ENCODE measurements at regions not wholly inside any gene's neighbourhood (a gene's known extent, or its start where the extent isn't known, plus 50 kb on each side); places are given as distances from the start of the nearest gene placed in this dataset.
A peak's percentile ranks its signal among the peaks of the same experiment; 100 is the strongest.

DNA sequence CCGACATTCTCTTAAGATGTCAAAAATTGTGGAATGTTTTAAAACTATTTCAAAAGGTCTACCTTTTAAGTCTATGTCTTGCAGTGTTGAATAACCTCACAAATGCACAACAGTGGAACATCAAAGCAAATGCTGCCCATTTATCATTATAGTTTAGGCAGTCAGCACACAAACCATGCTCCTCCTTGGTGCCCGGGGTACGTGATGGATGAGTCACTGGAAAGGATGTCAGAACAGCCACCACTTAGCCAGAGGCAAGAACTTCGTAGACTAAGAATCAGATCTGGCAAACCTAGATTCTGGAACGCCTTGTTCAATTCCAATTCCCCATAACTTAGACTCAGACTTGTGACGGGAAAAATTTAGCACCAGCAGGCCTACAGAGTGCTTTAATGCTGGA, 343.6 kb downstream of the FGF9 start:
- no peak for DNase-seq

DNA sequence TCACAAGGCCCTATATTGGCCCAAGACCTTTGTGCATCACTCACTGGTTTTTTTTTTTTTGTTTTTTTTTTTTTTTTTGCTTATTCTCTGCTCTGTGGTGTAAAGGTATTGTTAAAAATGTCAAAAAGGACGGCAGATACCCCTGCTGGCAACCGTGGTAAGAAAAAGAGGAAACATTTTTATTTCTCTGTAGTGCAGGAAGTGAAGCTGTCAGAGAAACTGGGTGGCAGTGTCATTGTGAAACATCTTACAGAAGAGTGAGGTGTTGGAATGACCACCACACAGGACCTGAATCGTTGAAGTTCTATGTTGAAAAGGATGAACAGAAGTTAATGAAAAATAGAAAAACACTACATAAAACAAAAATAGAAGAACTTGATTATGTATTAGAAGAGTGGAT, 346.4 kb downstream of the FGF9 start:
- DNase-seq: no peak

DNA sequence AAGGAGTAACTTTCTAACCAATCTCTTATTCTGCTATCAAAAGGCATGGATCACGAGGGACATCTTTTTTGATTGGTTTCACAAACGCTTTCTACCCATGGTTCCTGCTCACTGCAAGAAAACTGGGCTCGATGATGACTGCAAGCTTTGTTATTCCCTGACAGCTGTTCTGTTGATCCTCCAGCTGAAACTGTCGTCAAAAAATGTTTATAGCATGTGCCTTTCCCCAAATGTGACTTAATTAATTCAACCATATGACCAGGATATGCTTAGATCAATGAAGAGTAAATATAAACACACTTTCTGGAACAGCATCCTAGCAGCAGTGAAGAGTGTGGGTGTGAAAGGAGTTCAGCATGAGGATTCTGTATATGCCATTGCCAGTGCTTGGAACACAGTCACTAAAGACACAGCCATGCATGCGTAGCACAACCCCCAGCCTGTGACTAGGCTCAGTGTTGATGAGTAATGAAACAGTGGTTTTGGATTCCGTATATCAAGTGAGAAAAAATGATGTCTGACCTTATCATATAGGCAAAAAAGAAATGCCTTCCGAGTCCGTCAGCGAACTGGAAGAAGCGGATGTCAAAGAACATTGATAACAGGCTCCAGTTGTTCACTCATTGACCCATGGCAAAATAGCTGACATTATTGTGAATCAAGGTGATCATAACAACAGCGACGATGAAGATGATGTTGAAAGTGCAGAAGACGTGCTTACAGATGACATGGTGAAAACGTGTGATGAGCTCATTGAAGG, 347.4 kb downstream of the FGF9 start:
- DNase-seq: no peak

DNA sequence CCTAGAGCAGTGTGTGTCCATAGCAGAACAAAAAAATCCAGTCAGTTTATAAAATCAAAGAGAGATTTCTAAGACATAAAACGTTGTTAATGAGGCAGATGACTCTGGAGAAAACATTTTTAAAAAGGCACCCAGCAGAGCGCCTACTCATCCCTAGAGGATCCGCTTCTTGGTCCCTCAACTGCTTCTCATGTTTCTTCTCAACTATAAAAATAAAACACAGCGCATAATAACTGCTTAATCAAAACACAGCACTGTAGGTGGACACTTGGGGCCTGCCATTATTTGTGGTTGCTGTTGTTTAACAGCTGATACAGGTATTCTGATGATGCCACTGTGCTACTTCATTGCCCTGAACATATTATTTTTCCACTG, 347.9 kb downstream of the FGF9 start:
- no peak for DNase-seq

DNA sequence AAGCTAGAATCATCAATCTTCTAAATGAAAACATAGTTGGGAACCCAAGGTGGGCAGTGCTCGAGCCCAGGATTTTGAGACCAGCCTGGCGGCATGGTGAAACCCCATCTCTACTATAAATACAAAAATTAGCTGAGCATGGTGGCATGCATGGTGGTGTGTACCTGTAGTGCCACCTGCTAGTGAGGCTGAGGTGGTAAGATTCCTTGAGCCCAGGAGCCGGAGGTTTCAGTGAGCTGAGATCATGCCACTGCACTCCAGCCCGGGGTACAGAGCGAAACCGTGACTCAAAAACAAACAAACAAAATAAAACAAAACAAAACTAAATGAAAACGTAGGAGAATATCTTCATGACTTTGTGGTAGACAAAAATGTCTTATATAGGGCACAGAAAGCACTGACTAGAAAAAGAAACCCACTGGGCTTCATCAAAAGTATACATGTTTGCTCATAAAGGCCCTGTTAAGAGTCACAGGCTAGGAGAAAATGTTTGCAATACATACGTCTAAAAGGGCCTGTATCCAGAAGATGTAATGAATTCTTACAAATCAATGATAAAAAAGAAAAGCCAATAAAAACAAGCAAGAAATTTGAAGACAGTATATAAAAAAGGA, 353.6 kb downstream of the FGF9 start:
- DNase-seq: no peak

DNA sequence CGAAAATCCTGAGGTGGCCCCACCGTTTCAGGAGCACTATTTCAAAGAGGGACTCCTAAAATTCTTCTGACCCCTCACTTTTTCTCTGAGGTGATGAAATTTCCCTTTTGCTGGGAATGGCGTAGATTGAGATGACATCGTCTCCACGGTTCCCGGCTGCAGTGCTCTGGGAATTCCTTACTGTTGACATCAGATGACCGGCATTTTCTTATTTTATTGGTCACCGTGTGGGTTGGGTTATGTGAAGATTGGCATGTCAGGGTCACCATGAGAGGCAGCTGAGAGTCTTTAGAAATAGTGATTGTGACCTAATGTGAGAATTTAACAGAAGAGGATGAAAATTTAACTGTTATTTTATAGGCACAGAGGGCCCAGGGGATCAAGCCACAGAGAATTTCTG, 356.7 kb downstream of the FGF9 start:
- no peak for DNase-seq

DNA sequence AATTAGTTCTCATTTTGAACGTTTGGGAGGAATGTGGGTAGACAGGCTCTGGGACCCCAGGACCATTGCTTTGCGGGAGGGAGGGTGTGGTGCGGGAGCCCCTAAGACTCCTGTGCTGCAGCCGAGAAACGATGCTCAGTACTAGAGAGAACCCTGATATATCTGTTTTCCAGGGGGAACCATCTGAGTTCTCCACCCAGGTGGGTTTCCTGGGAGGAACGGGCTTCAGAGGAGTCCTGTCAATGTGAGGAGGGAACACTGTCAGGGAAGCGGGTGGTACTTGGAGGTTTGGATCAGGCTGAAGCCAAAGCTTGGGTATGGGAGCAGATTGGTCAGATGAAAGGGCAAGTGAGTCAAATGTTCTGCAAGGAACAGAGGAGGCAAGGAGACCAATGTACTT, 358.0 kb downstream of the FGF9 start:
- DNase-seq: no peak

DNA sequence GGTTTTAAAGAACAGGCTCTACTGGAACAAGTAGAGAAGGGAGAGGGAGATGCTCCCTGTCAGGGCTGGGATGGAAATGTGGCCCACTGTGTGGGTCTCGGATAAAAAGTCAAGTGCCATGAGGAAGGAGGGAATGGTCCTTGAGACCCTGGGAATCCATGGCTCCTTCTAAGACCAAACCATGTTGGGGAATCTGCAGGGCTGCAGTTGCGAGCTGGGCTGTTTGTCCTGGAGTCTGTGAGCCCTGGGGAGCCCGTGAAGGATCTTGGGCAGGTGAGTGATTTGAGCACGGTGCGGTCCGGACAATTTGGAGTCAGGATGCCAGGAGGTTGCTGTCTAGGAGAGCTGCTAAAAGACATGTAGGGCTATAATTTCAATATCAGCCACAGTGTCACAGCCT, 359.4 kb downstream of the FGF9 start:
- DNase-seq: no peak

DNA sequence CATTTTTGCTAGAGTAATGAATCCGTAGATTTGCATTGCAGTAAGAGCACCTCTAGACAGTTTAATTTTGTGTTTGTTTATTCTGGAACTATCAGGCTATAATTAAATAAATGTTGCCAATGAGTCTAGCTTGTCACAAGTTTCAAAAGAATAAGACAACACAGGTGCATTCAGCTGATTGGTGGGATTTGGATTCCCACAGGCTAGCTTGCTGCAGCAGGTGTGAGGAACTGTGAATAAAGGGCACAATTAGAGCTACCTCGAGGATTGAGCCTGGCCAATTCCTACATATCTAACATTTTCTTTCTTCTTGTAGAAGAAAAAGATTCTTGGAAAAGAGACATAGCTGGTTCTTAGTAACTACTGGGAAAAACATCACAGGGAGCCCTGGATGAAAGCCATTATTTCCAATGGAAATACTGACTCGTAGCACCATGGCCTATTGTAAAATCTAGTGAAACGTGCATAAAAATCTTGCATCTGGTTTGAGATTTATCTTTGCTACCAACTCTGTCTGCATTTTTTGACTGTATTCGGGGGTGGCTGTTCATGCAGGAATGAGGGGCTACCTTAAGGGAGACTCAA, 360.9 kb downstream of the FGF9 start:
- DNase-seq: peak; percentile 69

DNA sequence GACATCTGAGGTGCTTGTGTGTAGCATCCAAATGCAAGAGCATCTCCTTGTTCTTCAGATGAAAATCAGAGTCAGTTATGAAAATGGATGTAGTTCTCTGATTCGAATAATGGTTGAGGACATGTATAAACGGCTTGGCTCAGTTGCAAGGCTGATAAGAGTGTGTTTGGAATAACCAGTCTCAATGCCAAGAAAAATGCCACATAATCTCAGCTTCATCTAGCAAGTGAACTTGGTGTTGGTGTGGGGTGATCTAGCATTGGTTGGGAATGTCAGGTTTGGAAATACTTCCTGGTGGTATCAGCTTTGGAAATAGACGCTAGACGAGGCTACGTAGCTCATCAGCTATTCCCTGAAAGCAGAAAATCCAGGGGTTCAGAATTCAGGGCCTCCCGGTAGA, 362.0 kb downstream of the FGF9 start:
- DNase-seq: no peak

DNA sequence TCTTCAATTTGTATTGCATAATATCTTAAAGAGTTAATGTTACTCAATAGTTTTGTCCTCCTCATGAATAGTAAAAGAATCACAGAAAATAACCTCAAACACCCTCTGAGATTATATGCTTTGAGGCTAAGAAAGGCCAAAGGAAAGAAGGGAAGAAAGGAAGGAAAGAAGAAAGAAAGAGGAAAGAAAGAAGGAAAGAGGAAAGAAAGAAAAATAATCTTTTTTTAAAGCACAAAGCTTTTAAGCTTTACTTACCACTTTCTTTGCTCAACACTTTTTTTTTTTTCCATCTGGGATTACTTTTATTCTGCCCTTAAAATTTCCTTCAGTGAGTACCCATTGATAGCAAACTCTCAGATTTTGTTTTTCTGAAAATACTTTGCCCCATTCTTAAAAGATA, 369.1 kb downstream of the FGF9 start:
- DNase-seq: no peak

DNA sequence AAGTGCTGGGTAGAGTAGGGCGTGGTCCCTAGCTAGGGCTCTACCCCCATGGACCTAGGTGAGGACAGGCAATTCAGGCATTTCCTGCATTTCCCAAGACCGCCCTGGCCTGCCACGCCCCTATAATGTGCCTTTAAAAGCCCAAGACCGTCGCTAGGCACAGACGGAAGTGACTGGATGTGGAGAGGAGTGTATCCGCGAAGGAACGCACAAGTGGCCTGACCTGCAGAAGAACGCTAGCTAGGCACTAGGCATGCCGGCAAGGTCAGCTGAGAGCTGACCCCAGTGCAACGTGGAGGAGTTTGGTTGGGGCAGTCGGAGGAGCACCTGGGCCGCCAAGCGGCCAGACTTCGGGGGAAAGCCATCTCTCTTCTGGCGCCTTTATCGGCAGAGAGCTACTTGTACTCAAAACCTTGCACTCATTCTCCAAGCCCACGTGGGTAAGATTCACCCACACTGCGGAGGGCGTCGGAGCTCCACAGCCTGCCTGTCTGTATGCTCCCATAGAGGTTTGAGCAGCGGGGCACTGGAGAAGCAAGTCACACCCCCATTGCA, 370.0 kb downstream of the FGF9 start:
- DNase-seq: no peak

DNA sequence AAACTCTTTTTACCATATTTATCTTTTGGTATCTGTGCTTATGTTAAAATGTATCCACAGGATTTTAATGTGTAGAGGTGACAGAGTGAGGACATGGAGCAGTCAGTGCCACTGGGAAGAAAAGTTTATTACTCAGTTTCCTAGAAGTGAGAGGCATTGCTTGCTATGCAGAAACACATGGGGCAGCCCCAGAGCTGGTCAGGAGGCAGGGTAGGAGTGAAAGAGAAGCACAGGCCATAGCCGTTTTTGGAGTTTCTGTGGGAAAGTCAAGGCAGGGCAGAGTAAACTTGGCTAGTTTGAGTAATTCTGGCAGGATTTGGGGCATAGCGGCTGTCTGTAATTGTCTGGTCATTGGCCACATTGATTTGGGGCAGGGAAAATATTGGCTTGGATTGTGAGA, 370.9 kb downstream of the FGF9 start:
- DNase-seq: no peak

DNA sequence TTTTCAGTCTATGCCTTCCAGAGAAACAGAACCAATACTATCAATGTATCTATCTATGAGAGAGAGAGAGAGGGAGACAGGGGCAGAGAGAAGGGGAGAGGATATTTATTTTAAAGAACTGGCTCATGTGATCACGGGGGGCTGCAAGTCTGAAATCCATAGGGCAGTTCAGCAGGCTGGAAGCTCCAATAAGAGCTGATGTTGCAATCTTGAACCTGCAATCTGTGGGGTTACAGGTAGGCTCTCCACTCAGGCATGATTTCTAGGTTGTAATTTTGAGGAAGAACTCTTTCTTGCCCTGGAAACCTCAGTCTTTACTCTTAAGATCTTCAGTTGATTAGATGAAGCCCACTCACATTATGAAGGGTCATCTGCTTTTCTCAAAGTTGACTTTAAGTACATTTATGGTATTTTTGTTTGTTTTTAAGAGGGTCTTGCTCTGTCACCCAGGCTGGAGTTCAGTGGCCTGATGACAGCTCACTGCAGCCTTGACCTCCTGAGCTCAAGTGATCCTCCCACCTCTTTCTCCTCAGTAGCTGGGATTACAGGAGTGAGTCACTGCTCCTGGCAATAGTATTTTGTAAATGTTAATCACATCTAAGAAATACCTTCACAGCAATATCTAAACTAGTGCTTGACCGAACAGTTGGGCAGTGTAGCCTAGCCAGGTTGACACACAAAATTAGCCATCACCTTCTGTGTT, 376.4 kb downstream of the FGF9 start:
- no peak for DNase-seq

DNA sequence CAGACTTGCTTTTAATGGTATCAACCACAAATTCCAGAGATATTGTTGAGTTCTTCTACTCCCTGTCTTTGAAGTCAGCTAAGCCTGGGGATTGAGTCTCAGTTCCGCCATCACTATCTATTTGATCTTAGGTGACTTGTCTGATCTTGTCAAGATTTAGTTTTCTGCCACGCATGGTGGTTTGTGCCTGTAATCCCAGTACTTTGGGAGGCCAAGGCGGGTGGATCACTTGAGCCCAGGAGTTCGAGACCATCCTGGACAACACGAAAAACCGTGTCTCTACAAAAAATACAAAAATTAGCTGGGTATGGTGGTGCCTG, 376.9 kb downstream of the FGF9 start:
- no peak for DNase-seq

DNA sequence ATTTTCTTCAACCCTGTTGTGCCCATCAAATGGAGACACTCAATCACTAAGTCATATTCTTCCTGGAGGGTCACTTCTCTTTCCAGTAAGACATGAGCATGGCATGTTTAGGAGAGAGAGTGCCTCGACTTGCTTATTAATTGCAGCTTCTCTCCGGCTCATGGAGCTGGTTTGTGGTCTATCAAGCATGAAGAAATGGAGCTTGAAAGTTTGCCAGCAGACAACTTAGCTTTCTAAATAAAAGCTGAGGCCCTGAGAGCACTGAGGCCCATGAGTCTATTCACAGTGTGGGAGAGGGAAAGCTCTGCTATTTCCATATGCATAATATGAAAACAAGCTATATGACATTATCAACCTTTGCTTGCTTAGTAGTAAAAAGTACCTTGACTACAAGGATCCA, 378.5 kb downstream of the FGF9 start:
- DNase-seq: no peak

DNA sequence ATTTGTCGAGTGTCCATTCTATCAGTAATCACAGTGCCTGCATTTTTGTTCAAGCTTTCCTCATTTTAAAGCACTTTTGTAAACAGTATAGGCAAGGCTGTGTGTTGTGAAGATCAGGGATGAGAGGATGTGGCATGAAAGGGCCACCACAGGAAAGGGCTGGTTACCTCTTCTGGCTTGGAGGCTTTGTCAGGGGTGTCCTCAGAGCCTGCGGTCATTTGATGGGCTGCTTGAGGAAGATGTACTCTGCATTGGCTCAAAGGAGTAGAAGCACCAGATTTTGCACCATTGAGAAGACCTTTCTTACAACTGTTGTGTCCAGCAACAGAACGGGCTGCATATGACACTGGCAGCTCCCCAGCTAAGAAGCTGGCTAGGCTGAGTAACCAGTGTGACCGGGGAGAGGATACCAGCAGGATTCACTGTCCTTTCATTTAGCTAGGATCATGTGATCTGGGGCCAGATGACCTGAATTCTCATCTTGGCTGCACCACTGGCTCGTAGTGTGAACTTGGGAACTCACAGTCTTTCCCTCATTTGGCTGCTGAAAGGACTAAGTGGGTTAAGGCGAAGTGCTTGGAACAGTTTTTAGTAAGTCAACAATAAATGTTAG, 380.2 kb downstream of the FGF9 start:
- DNase-seq: no peak

DNA sequence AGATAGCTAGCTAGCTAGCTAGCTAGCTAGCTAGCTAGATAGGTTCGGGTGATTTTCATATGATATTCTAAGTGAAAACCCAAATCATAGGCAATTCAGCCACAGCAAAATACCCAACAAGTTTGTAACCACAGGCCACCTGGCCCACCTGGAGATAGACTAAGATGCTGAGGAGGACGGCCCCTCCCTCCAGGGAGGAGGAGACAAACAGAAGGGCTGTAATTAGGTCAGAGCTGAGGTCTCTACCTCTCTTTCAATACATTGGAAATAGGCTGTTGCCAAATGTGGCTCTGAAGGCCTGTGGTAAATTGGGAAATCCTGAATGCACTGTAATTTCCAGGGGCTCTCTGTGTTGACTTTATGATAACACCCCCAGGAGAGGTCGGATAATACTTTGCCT, 382.2 kb downstream of the FGF9 start:
- DNase-seq: no peak

DNA sequence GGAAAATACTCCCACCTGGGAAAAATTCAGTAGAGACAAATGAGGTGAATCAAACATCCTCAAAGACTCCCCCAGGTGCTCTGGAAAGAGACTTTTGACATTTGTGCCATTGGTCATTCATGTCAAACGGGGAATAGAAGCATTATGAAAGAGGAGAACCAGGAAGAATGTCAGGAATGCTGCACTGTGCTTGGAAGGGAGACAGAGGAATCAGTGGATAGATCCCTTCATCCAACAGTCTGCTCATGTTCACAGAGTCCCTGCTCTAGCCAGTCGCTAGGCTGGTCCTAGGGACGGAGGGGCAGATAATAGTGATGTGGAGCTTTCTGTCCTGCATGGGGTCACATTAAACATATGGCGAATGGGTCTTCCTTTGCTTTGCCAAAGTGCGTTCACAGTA, 384.4 kb downstream of the FGF9 start:
- no peak for DNase-seq

DNA sequence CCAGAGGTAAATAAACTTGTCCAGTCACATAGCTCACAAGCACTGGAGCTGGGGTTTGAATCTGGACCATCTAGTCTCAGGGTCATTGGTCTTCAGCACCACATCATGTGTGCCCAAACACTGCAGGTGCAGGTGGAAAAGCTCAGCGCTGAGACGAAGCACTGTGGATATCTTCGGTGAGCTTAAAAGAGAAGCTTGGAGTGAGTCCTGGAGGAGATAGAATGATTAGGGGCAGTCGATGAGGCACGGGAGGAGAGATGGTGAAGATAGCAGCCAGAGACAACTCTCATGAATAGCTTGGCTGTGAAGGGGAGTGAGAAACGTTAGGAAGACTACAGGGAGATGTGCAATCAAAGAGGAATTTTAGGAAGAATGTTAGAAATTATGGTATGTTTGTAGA, 389.3 kb downstream of the FGF9 start:
- no peak for DNase-seq

DNA sequence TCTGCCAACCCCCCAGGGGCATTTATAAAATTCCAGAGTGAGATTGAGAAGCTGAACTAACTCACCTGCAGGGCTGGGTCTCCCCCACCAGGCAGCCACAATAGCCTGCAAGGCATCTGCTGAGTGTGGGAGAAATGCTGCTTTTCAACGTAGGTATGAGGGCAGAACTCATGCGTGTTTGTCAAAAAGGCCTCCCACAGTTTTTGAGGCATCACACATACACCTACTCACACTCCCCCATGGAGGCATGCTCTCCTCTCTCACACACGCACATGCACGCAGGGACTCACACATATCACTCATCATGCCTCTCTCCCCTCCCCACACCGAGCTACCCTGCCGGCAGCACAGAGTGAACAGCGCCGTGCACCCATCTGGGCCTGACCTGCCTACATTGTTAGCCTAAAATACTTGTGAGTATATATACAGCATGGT, 390.5 kb downstream of the FGF9 start:
- no peak for DNase-seq

DNA sequence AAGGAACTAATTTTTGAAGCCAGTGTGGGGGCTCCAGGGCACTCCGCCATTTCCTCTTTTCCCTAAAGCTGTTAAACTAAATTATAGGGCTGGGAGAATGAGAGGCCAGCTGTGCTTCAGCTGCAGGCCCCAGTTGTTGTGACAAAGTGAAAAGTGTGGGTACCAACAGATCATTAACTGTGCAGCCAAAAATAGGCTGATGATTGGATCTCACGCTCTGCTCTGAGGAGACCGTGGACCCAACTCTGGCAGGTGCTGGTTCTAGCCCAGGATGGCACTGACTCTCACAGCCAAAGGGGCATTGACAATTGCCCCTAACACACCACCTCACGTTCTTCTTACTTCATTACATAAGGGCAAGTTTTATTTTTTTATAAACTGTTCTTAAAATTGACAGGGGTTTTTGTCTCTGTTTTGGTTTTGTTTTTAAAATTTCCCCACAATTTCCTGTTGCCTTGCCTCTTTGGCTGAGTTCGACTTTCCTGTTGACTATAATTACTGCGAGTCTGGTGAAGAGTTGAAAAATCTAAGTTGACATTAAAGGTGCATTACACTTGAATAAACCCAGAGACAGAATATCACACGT, 391.0 kb downstream of the FGF9 start:
- DNase-seq: no peak

Data from femur (tissue), 1 donor.